ENCODE measurements at regions not wholly inside any gene's neighbourhood (a gene's known extent, or its start where the extent isn't known, plus 50 kb on each side); places are given as distances from the start of the nearest gene placed in this dataset.

DNA sequence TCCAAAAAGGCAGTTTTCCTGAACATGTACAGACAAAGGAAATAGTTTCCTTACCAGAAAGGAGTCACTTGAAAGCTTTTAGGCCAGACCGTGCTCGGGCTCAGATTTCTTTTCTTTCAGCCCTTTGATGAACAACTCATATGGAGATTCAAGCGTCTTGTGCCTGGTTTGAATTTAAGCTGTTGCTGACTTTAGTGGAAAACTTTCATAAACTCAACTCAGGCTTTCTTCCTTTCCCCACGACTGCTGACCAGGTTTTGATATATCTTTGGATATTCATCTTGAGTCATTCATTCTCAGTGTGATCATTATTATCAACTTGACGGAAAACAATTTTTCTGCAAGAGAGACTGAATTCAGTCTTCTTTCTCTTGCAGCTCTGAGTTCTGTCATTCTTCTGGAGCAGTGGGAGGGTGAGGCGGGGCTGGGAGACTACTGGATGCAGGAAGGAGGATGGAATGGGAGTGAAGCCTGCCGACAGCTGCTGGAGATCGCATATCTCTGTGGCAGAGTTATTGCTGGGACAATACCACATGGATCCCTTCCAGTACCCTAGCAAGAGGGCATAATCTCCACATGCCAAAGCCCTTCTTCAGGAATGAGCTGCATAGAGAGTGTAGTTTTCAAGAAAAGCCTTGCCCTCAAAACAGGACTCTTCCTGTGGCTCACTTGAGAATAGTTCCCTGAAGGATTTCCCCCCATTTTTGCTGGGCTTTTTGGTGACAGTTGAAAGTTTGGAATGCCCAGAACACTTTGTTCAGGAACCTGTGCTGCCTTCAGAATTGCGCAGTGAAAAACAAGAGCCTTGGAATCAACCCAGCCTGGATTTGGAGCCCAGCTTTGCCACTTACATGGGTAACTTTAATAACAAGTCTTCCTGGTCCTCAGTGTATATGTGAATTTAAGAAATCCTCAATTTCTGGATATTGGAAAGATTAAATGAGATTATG lies 364.4 kb downstream of the ZNF521 start:
- peak; percentile 48 for DNase-seq (ENCODE audit: low spot score)

DNA sequence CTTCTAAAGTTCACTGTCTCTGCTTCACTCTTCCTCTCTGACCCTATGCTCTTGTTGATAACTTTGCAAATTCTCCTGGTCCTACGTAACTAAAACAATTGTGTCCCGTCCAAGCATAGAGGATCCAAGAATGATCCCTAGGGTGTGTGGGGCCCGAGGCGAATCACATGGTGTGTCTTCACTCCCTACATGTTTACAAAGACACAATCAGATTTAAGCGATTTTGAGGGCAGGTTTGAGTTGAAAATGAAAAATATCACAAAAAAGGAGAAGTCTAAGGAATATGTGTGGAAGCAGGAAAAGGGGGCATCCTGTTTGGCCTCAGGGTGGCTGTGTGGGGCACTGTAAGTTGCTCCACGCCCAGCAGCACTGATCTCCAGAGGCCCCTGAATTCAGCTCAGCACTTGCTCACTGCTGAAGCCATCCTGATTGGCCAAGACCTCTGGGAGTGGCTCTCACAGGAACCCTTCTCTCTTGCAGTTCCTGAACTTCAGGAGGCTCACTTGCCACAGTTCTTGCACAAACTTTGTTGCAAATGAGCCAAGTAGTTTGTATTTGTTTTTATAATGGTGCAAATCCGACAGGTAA lies 363.6 kb downstream of the ZNF521 start:
- DNase-seq (ENCODE audit: low spot score), result peak; percentile 40

GRCh38 chr18:24989760-24990593 lies 362.0 kb downstream of the ZNF521 start:
- no peak for DNase-seq (ENCODE audit: low spot score)

DNA sequence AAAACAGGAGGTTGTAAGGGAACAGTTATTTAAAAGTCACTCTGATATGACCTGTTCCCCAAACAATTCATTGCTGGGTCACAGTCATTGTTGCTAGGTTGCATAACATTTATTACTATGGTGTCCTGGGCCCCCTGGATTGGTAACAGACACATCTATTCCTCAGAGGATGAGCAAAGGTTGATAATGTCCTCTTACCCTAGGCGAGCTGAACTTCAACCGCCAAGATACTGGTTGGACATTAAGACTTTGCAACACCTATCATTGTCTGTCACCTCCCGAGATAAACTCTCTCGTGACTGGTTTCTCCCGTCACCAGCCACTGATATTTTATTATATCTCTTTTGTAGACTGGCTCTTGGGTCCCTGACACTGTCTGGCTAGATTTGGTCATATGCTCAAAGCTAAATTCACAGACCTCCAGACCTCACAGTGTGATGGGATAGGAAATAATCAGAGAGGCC lies 361.3 kb downstream of the ZNF521 start:
- no peak for DNase-seq (ENCODE audit: low spot score)

DNA sequence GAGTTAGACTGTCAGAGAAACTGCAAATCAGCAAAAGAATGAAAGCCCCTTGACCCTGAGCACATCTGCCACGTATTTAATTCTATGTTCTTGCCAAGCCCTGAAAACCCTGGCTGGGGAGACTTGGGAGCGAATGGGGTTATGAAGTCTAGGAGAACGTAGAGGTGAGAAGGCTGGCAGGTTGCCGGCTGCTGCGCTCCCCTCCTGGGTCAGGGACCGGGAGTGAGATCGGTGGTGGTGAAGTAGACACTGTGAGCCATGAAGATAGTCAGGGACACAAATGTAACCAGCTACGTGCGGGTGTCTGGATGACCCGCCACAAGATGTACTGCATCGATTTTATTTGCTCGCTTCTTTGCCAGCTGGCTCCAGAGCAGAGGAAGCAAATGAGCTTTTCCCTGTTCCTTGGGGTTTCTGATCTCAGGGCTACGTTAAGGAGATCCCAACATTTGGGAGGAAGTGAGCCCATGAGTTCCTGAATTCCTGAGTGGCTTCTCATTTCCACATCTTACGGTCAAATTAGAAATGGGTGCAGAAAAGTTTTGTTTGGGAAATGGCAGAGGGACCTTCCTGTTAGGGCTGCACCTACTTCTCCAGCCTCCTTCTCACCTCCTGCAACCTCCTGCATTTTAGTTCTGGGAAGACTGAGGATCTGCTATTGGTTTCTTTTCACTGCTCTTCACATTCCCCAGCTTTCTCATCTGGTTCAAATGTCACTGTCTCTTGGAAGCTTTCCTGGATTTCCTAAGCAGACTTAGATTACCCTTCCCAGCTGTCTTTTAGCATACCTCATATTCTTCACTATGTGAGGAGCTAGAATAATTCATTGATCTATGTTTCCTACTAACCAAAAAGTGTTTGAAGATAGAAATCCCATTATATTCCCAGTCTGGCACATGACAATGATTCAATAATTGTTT lies 360.6 kb downstream of the ZNF521 start:
- DNase-seq (ENCODE audit: low spot score), result no peak

DNA sequence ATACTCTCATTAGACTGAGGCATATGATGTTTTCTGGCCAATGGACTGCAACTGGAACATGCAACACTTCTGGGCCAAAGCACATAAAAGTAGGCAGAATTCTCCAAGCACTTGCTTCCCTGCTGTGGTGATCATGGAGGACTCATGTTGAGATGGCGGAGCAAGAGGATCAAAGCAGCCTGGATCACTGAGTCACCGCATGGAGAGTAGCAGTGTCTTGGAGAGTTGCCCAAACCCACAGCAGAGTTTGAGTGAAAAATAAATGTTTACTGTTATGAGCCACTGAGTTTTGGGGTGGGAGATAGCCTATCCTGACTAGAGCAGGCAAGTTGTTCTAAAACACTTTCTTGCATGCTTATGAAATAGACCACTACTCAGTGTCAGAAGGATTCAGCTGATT lies 359.5 kb downstream of the ZNF521 start:
- DNase-seq (ENCODE audit: low spot score), result no peak

DNA sequence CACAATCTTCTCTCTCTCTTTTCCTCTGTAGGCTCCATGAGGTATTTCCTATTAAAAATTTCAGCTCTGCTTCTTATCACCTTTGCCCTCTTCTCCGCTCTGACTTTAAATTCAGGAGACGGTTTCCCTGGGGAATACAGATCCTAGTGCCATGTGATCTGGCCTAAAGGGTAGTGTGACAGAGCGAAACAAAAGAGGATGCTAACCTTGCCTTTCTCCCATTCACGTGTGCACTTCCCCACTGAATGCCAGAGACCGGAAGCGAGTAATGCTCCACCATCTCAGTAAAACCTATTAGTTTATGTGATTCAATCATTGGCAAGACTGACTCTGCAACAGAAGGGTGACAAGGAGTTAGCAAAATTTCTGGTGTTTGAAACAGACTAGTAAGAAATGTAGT lies 358.3 kb downstream of the ZNF521 start:
- no peak for DNase-seq (ENCODE audit: low spot score)

- DNase-seq (ENCODE audit: low spot score), result no peak
Measured at GRCh38 chr18:24995056-24995455, 356.9 kb downstream of the ZNF521 start.

DNA sequence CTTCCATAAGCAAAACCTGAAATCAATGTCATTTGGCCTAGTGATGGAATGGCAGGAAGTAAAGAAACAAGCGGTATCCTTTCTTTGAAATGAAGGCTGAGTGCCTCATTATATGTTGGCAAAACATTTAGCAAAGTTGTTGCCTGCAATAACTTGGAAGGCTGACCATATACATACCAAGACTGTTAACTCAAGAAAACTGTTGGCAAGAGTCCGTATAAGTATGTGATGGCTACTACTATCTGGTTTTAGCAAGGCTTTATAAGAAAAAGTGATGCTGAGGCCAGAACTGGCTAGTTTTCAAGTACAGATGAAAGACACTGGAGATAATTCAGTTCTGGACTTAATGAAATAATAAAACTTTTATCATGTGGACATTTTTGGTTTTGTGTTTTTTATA lies 356.2 kb downstream of the ZNF521 start:
- no peak for DNase-seq (ENCODE audit: low spot score)

- no peak for DNase-seq (ENCODE audit: low spot score)
Measured at GRCh38 chr18:24999650-25000267, 352.2 kb downstream of the ZNF521 start.

GRCh38 chr18:25001803-25002202 lies 350.2 kb downstream of the ZNF521 start:
- DNase-seq (ENCODE audit: low spot score), result no peak

- peak; percentile 51 for DNase-seq (ENCODE audit: low spot score)
Measured at GRCh38 chr18:25005541-25006403, 346.2 kb downstream of the ZNF521 start.

- DNase-seq (ENCODE audit: low spot score), result no peak
Measured at GRCh38 chr18:25010623-25011374, 341.2 kb downstream of the ZNF521 start.
